Stomach (tissue), 4 donors: ENCODE measurements at regions not wholly inside any gene's neighbourhood (a gene's known extent, or its start where the extent isn't known, plus 50 kb on each side); places are given as distances from the start of the nearest gene placed in this dataset.

Source experiments
- EP300 ChIP-seq: sonication (generic); formaldehyde crosslinking; IDR thresholded peaks from one replicate; pipeline ENCODE4 v1.6.1; 2017; ENCODE audit warnings: antibody characterized with exemption
- POLR2A ChIP-seq, 4 donors: fragments of 450-650 bp; IDR thresholded peaks; one replicate each; pipeline ENCODE4 v1.6.1; 2016; ENCODE audit warnings: antibody characterized with exemption in 4 of 4, control low read depth in 2 of 4, mild to moderate bottlenecking in 1 of 4, moderate library complexity in 1 of 4
- TF ChIP-seq, protein P1 (sequence below), 7 experiments: fragments of 450-650 bp in 4 of 7; fragments of 200-600 bp in 3 of 7; sonication (generic) in 3 of 7; IDR thresholded peaks; one replicate each; pipeline ENCODE4 v1.5.1; 2016 to 2019; ENCODE audit warnings: antibody characterized with exemption in 7 of 7, control low read depth in 2 of 7, mild to moderate bottlenecking in 1 of 7

- TF ChIP-seq, protein P1, sequence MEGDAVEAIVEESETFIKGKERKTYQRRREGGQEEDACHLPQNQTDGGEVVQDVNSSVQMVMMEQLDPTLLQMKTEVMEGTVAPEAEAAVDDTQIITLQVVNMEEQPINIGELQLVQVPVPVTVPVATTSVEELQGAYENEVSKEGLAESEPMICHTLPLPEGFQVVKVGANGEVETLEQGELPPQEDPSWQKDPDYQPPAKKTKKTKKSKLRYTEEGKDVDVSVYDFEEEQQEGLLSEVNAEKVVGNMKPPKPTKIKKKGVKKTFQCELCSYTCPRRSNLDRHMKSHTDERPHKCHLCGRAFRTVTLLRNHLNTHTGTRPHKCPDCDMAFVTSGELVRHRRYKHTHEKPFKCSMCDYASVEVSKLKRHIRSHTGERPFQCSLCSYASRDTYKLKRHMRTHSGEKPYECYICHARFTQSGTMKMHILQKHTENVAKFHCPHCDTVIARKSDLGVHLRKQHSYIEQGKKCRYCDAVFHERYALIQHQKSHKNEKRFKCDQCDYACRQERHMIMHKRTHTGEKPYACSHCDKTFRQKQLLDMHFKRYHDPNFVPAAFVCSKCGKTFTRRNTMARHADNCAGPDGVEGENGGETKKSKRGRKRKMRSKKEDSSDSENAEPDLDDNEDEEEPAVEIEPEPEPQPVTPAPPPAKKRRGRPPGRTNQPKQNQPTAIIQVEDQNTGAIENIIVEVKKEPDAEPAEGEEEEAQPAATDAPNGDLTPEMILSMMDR (IDR thresholded peaks at IDR 0.05), result no peak
- TF ChIP-seq POLR2A (IDR thresholded peaks at IDR 0.05) (no peak), EP300 (no peak)
Measured at GRCh38 chr12:58819345-58819744, 101.0 kb downstream of the LRIG3 start.
